OCI-LY7 (cell line): ENCODE measurements at regions not wholly inside any gene's neighbourhood (a gene's known extent, or its start where the extent isn't known, plus 50 kb on each side); places are given as distances from the start of the nearest gene placed in this dataset.

Experiments used
- BruUV-seq: library from RNA; stranded (reverse); fragments of 400-500 nt; replicated peaks from 2 replicates; lab custom pipeline; 2021; lab: Mats Ljungman, UMichigan
- CTCF ChIA-PET: fragments of 300-600 bp; sonication (Branson Sonifier 250); formaldehyde crosslinking; loops from one replicate; lab custom pipeline; 2022; ENCODE audit warnings: antibody characterized with exemption; ENCODE audit not compliant: unreplicated experiment; lab: Charles Lee
- POLR2A ChIA-PET: fragments of 300-600 bp; sonication (Branson Sonifier 250); formaldehyde crosslinking; loops from one replicate; lab custom pipeline; 2022; ENCODE audit warnings: antibody characterized with exemption; lab: Charles Lee
- DNase-seq: peaks from one replicate; pipeline ENCODE4 v3.0.0-alpha.2; 2015; ENCODE audit warnings: low spot score
- H2AFZ ChIP-seq: fragments of 200-600 bp; sonication (generic), shearing (Covaris generic); 2 replicates; pipeline ENCODE4 v1.6.1; 2014; ENCODE audit warnings: mild to moderate bottlenecking, antibody characterized with exemption, low read length, moderate library complexity
- H3K27ac ChIP-seq: fragments of 200-600 bp; sonication (generic); 2 replicates; pipeline ENCODE4 v1.5.1; 2014; ENCODE audit warnings: mixed run types, low read depth, mild to moderate bottlenecking, moderate library complexity, low read length, inconsistent platforms; ENCODE audit not compliant: poor library complexity, severe bottlenecking
- H3K36me3 ChIP-seq: fragments of 200-600 bp; sonication (generic); 2 replicates; pipeline ENCODE4 v1.6.1; 2014; ENCODE audit warnings: mild to moderate bottlenecking, antibody characterized with exemption, low read length, moderate library complexity, mixed read lengths; ENCODE audit not compliant: insufficient read depth
- H3K4me1 ChIP-seq: fragments of 200-600 bp; sonication (generic); 2 replicates; pipeline ENCODE4 v1.5.1; 2014; ENCODE audit warnings: mild to moderate bottlenecking, low read length; ENCODE audit not compliant: insufficient read depth, poor library complexity, severe bottlenecking
- H3K4me2 ChIP-seq: fragments of 200-600 bp; sonication (generic); 2 replicates; pipeline ENCODE4 v1.6.1; 2014; ENCODE audit warnings: mild to moderate bottlenecking, low read length
- H3K4me3 ChIP-seq: fragments of 200-600 bp; sonication (generic); 2 replicates; pipeline ENCODE4 v1.5.1; 2014; ENCODE audit warnings: mild to moderate bottlenecking, low read depth, low read length; ENCODE audit not compliant: poor library complexity, severe bottlenecking
- H3K79me2 ChIP-seq: fragments of 200-600 bp; sonication (generic); 2 replicates; pipeline ENCODE4 v1.6.1; 2016; ENCODE audit warnings: low read depth, mild to moderate bottlenecking, low read length, moderate library complexity, mixed read lengths; ENCODE audit not compliant: insufficient read depth
- H3K9me2 ChIP-seq: fragments of 200-600 bp; sonication (generic); 2 replicates; pipeline ENCODE4 v1.6.1; 2016; ENCODE audit warnings: mild to moderate bottlenecking, low read length, mixed read lengths; ENCODE audit not compliant: insufficient read depth
- H3K9me3 ChIP-seq: fragments of 200-600 bp; sonication (generic); 2 replicates; pipeline ENCODE4 v1.6.1; 2014; ENCODE audit warnings: mild to moderate bottlenecking, mixed run types, low read length, mixed read lengths
- H4K20me1 ChIP-seq: fragments of 200-600 bp; sonication (generic); 2 replicates; pipeline ENCODE4 v1.6.1; 2014; ENCODE audit warnings: mild to moderate bottlenecking, antibody characterized with exemption, low read length, moderate library complexity, mixed read lengths; ENCODE audit not compliant: insufficient read depth
- EZH2phosphoT487 ChIP-seq: fragments of 200-600 bp; sonication (generic); IDR thresholded peaks from 2 replicates; pipeline ENCODE4 v1.6.1; 2018; ENCODE audit warnings: low read depth, borderline replicate concordance, mild to moderate bottlenecking, mixed run types, antibody characterized with exemption, low read length, moderate library complexity, mixed read lengths
- intact Hi-C: fragments of 100-400 bp; cut with micrococcal nuclease; formaldehyde crosslinking; loops from one replicate; pipeline ENCODE4 v1.10.0; 2022; ENCODE audit not compliant: unreplicated experiment
- TF ChIP-seq, protein P1 (sequence below): fragments of 200-600 bp; sonication (generic); conservative IDR thresholded peaks from 2 replicates; pipeline ENCODE4 v1.5.1; 2014; ENCODE audit warnings: mild to moderate bottlenecking, antibody characterized with exemption, low read length, moderate library complexity, mixed read lengths

DNA sequence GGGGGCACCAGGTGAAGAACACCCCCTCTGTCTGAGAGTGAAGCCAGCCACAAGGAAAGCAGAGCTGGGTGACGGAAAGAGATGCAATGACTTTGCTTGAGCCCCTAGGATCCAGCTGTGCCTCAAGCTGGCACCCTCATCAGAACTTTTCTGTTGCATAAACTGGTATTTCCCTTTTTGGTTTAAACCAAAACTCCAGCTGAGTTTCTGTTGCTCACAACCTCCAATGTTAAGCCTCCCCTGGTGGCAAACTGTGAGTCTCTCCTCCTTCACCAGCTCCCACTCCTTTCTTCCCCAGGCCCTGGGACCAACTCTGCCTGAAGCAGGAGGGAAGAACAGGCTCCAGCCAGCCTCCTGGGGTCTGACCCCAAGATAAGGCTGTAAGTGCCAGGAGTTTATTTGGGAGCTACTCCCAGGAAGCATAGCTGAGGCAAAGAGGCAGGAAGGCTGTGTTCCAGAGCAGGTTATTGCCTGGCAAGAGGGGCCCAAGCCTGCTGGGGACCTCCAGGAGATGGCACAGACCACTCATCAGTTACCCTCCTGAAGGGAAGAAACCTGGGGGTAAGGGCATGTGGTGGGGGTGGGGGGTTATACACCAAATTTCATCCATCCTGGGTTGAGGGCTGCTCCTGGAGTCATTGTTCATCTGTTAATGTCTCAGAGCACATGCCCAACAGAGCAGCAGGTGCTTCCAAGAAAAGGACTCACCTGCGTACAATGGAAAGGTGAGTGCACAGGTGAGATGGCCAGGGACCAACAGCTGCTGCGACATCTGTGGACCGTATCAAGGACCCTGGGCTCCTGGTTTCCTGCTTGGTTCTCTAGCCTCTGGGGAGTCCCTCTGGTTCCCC is 73.3 kb upstream of the NANOS1 start:
- CTCF ChIA-PET, result no interaction called here

GRCh38 chr10:118956802-118957442 is 72.6 kb upstream of the NANOS1 start:
- intact Hi-C loops, result no loop called here
- H3K36me3 ChIP-seq, result no peaks in the 10 kb centered on the region
- no peaks in the 10 kb centered on the region for H3K4me1 ChIP-seq
- no peak overlapping the region for H2AFZ ChIP-seq
- BruUV-seq, result no TSS peak
- H3K9me3 ChIP-seq, result no peaks in the 10 kb centered on the region
- DNase-seq, result no peak
- no peak overlapping the region for H3K4me2 ChIP-seq
- CTCF ChIA-PET, result no interaction called here
- H3K9me2 ChIP-seq, result no peaks in the 10 kb centered on the region
- no peak overlapping the region for H3K4me3 ChIP-seq
- no peaks in the 10 kb centered on the region for H3K79me2 ChIP-seq
- POLR2A ChIA-PET, result no interaction called here
- H3K27ac ChIP-seq, result no peak overlapping the region
- H4K20me1 ChIP-seq, result no peaks in the 10 kb centered on the region
- TF ChIP-seq, protein P1, sequence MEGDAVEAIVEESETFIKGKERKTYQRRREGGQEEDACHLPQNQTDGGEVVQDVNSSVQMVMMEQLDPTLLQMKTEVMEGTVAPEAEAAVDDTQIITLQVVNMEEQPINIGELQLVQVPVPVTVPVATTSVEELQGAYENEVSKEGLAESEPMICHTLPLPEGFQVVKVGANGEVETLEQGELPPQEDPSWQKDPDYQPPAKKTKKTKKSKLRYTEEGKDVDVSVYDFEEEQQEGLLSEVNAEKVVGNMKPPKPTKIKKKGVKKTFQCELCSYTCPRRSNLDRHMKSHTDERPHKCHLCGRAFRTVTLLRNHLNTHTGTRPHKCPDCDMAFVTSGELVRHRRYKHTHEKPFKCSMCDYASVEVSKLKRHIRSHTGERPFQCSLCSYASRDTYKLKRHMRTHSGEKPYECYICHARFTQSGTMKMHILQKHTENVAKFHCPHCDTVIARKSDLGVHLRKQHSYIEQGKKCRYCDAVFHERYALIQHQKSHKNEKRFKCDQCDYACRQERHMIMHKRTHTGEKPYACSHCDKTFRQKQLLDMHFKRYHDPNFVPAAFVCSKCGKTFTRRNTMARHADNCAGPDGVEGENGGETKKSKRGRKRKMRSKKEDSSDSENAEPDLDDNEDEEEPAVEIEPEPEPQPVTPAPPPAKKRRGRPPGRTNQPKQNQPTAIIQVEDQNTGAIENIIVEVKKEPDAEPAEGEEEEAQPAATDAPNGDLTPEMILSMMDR, result no peak
- no peak for TF ChIP-seq EZH2phosphoT487

More for the DNA sequence above, 73.3 kb upstream of the NANOS1 start:
- POLR2A ChIA-PET, result no interaction called here
- Histone ChIP-seq H3K4me3 (no peak overlapping the region), H3K9me3 (no peaks in the 10 kb centered on the region), H3K36me3 (no peaks in the 10 kb centered on the region), H2AFZ (no peak overlapping the region), H3K4me1 (no peaks in the 10 kb centered on the region), H4K20me1 (no peaks in the 10 kb centered on the region), H3K4me2 (no peak overlapping the region), H3K9me2 (no peaks in the 10 kb centered on the region), H3K27ac (no peak overlapping the region), H3K79me2 (no peaks in the 10 kb centered on the region)
- BruUV-seq, result no TSS peak
- TF ChIP-seq EZH2phosphoT487, result no peak
- TF ChIP-seq, protein P1, result no peak
- DNase-seq, result no peak
- intact Hi-C loops, result no loop called here

GRCh38 chr10:118957443-118957825 is 72.1 kb upstream of the NANOS1 start:
- H3K9me3 ChIP-seq, result no peaks in the 10 kb centered on the region
- intact Hi-C loops, result no loop called here
- no TSS peak for BruUV-seq
- H4K20me1 ChIP-seq, result no peaks in the 10 kb centered on the region
- H3K4me2 ChIP-seq, result no peak overlapping the region
- no peaks in the 10 kb centered on the region for H3K4me1 ChIP-seq
- no peak overlapping the region for H3K27ac ChIP-seq
- no peak overlapping the region for H3K4me3 ChIP-seq
- no peaks in the 10 kb centered on the region for H3K9me2 ChIP-seq
- ChIA-PET POLR2A (no interaction called here), CTCF (no interaction called here)
- H3K36me3 ChIP-seq, result no peaks in the 10 kb centered on the region
- no peak for TF ChIP-seq EZH2phosphoT487
- TF ChIP-seq, protein P1, result no peak
- no peaks in the 10 kb centered on the region for H3K79me2 ChIP-seq
- DNase-seq, result no peak
- H2AFZ ChIP-seq, result no peak overlapping the region
